GM20000 (cell line): ENCODE measurements at regions not wholly inside any gene's neighbourhood (a gene's known extent, or its start where the extent isn't known, plus 50 kb on each side); places are given as distances from the start of the nearest gene placed in this dataset.

Source experiments
- DNase-seq: peaks from one replicate; pipeline ENCODE4 v3.0.0; 2012; ENCODE audit warnings: low spot score
- TF ChIP-seq, protein P1 (sequence below): IDR thresholded peaks from 2 replicates; pipeline ENCODE4 v1.5.1; 2012; ENCODE audit warnings: mild to moderate bottlenecking, control low read depth; ENCODE audit errors: extremely low read depth, missing control alignments

GRCh38 chr5:9787861-9788600, 157.9 kb upstream of the TAS2R1 start:
- DNase-seq, result no peak
- TF ChIP-seq, protein P1, sequence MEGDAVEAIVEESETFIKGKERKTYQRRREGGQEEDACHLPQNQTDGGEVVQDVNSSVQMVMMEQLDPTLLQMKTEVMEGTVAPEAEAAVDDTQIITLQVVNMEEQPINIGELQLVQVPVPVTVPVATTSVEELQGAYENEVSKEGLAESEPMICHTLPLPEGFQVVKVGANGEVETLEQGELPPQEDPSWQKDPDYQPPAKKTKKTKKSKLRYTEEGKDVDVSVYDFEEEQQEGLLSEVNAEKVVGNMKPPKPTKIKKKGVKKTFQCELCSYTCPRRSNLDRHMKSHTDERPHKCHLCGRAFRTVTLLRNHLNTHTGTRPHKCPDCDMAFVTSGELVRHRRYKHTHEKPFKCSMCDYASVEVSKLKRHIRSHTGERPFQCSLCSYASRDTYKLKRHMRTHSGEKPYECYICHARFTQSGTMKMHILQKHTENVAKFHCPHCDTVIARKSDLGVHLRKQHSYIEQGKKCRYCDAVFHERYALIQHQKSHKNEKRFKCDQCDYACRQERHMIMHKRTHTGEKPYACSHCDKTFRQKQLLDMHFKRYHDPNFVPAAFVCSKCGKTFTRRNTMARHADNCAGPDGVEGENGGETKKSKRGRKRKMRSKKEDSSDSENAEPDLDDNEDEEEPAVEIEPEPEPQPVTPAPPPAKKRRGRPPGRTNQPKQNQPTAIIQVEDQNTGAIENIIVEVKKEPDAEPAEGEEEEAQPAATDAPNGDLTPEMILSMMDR, result no peak

DNA sequence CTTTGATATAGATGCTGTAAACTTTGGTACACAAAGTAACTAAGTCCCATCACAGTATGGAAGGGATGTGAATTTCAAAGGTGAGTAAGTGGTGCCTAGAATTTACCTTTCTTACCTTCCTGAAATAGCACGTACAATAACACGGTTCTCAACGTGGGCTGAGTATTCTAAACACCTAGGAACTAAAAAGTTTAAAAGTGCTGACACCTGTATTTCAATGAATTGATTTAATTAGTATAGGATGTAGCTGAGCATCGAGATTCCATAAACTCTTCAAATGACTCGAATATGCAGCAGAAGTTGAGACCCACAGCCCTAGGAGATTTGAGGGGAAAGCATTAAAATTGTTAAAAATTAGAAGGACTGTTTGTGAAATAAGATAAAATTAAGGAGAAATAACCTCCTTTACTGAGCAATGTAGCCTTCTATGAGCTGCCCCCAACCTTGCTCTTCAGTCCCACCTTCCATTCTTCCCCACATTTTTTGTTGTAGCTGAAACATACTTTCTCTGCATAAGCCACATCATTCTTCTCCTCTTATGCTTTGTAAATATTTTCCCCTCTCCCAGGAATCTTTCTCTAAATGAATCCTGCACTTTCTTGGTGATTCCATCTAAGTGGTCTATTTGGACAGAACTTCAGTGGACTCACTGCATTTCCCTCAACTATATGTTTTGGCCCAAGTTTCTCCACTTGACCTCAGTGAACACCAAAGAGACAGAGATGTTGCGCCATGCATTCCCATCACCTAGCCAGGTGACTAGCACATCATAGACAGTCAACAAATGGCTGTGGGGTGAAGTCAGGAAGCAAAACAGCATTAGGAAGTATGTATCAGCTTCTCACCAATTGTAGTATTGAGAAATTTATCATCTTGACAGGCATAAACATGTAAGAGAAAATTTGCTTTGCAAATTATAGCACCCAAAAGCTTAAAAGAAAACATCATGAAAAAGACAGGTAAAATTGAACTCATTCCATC, 156.5 kb upstream of the TAS2R1 start:
- TF ChIP-seq, protein P1, result no peak
- DNase-seq, result no peak

DNA sequence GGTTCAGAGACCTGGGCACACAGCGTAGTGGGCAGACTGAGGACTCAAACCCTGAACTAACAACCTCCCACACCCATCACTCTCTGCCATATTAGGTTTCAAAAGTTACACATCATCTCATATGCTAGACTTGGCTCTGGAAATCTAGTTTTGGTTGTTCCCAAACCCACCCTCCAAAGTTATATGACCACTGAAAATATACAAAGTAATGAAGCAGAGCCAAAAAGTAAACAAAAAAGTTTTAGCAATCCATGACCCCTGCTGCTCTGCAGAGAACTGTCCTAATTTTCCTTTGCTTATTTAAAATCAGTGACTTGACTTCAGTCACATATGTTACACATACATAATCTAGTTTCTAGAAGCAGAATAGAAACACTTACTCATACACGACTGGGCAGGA, 155.6 kb upstream of the TAS2R1 start:
- TF ChIP-seq, protein P1, result no peak
- DNase-seq, result no peak

- DNase-seq, result no peak
- TF ChIP-seq, protein P1, result no peak
These were observed 154.1 kb upstream of the TAS2R1 start for GRCh38 chr5:9784231-9784630.

- no peak for DNase-seq
- TF ChIP-seq, protein P1, result no peak
These were observed 152.8 kb upstream of the TAS2R1 start for GRCh38 chr5:9782826-9783560.

- DNase-seq, result no peak
- TF ChIP-seq, protein P1, result no peak
These were observed 151.7 kb upstream of the TAS2R1 start for GRCh38 chr5:9781890-9782289.
